ENCODE measurements at regions not wholly inside any gene's neighbourhood (a gene's known extent, or its start where the extent isn't known, plus 50 kb on each side); places are given as distances from the start of the nearest gene placed in this dataset.
A peak's percentile ranks its signal among the peaks of the same experiment; 100 is the strongest.

DNA sequence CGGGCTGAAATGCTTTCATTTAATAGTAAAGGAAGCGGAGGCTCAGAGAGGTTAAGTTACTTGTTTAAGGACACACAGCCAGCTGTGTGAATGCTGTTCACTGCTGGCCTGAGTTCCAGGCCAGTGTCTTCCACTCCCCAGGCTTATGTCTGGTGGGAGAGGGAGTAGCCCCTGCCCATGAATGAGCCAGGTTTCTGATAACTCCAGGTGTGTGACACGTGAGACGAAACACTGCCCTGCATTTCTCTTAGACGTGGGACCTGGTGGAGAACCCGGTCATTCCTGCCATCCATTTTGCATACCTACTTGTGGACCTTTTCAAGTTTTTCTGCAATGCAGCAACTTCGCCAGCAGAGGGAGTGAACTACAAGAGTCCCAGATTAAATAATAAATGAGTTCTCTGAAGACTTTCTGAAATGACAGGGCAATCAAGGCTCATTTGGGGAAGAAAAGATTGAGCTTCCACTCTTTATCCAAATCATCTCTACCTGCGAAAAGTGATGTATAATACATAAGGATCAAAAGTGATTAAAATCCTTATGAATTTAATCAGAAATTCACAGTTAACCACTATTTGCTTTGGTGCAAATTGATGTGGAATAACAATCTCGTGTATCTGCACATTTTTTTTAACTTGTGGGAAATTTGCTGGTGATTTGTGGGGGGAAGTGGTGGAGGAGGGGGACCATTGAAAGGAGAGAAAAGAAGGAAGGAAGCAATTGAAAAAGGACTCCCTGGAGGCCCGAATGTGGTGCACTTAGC, 79.4 kb upstream of the ASB18 start:
- H3K27ac ChIP-seq, result peak overlapping the region in 1 of 10 donors; percentile 76
- peaks cover 0 to 50% (median 10%) of the 10 kb centered on the region in 9 donors for H3K4me1 ChIP-seq
- no peaks in the 10 kb centered on the region for H3K36me3 ChIP-seq
- DNase-seq (peak in 1 of 2 donors; percentile 51), ATAC-seq (peak in 1 of 8 donors; percentile 21)
- no peak overlapping the region for H3K4me3 ChIP-seq
- intact Hi-C loops (cut with DNase I), result loop anchor here in 3 of 10 donors (2.0 to 10.0 kb wide), 4 partner anchors 231 to 729 kb away; no protein-coding TSS in a partner anchor
- WGBS, 2 donors, result 35 to 39% methylated on average over 10 of the region's 10 CpGs
- no peaks in the 10 kb centered on the region for H3K9me3 ChIP-seq
- TF ChIP-seq, protein P1, sequence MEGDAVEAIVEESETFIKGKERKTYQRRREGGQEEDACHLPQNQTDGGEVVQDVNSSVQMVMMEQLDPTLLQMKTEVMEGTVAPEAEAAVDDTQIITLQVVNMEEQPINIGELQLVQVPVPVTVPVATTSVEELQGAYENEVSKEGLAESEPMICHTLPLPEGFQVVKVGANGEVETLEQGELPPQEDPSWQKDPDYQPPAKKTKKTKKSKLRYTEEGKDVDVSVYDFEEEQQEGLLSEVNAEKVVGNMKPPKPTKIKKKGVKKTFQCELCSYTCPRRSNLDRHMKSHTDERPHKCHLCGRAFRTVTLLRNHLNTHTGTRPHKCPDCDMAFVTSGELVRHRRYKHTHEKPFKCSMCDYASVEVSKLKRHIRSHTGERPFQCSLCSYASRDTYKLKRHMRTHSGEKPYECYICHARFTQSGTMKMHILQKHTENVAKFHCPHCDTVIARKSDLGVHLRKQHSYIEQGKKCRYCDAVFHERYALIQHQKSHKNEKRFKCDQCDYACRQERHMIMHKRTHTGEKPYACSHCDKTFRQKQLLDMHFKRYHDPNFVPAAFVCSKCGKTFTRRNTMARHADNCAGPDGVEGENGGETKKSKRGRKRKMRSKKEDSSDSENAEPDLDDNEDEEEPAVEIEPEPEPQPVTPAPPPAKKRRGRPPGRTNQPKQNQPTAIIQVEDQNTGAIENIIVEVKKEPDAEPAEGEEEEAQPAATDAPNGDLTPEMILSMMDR (IDR thresholded peaks at IDR 0.05), result peak; percentile 73 to 91 (median 83)
- H3K27me3 ChIP-seq, result no peaks in the 10 kb centered on the region

DNA sequence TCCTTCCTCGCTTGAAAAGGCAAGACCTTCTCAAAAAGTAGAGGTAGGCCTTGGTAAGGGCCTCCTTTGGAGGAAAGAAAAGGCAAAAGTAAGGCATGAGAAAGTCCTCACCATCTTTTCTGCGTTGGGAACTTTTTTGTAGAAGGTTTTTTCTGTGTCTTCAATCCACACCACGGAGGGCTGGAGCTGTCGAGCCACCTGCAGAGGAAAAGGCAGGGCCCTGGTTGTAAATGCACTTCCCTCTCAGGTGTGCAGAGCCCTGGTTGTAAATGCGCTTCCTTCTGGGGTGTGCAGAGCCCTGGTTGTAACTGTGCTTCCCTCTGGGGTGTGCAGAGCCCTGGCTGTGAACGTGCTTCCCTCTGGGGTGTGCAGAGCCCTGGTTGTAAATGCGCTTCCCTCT, 80.2 kb upstream of the ASB18 start:
- H3K27ac ChIP-seq, result no peak overlapping the region
- peaks cover 0 to 41% (median 3%) of the 10 kb centered on the region in 9 donors for H3K4me1 ChIP-seq
- ATAC-seq (no peak), DNase-seq (no peak)
- 78 to 86% methylated on average over 7 of the region's 7 CpGs for WGBS, 2 donors
- H3K27me3 ChIP-seq, result no peaks in the 10 kb centered on the region
- H3K4me3 ChIP-seq, result no peak overlapping the region
- intact Hi-C loops (cut with DNase I), result loop anchor here in 3 of 10 donors (5.0 to 10.0 kb wide), 3 partner anchors 230 to 728 kb away; no protein-coding TSS in a partner anchor
- H3K9me3 ChIP-seq, result no peaks in the 10 kb centered on the region
- H3K36me3 ChIP-seq, result no peaks in the 10 kb centered on the region
- TF ChIP-seq, protein P1 (IDR thresholded peaks at IDR 0.05), result no peak

DNA sequence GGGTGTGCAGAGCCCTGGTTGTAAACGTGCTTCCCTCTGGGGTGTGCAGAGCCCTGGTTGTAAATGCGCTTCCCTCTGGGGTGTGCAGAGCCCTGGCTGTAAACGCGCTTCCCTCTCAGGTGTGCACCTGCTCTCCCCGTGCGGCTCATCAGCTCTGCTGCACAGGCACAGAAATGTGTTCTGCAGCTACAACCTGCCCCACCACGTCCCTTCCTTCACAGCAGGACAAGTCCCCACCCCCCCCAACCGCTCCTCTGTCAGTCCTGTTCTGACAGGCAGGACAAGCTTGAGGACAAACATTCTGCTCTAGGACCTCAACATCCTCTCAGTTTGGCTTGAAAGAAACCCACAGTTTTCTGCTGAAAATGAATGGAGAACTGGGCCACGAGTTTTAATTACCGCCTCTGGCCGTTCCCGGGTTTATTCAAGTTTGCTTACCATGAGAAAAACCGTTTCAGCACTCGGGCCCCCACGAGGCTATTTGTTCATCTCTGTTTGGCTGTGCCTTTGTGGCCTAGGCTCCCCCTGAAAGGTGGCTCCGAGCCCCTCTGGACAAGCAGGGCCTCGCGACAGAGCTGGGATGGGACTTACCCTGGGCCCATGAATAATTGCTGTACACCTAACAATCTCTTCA, 81.0 kb upstream of the ASB18 start:
- 85 to 87% methylated on average over 18 of the region's 18 CpGs for WGBS, 2 donors
- DNase-seq (no peak), ATAC-seq (no peak)
- peaks cover 0 to 34% (median 3%) of the 10 kb centered on the region in 9 donors for H3K4me1 ChIP-seq
- H3K36me3 ChIP-seq, result no peaks in the 10 kb centered on the region
- no peaks in the 10 kb centered on the region for H3K9me3 ChIP-seq
- no peaks in the 10 kb centered on the region for H3K27me3 ChIP-seq
- TF ChIP-seq, protein P1 (IDR thresholded peaks at IDR 0.05), result no peak
- no peak overlapping the region for H3K27ac ChIP-seq
- intact Hi-C loops (cut with DNase I), result loop anchor here in 2 of 10 donors (5.0 to 10.0 kb wide), 3 partner anchors 230 to 727 kb away; no protein-coding TSS in a partner anchor
- no peak overlapping the region for H3K4me3 ChIP-seq

DNA sequence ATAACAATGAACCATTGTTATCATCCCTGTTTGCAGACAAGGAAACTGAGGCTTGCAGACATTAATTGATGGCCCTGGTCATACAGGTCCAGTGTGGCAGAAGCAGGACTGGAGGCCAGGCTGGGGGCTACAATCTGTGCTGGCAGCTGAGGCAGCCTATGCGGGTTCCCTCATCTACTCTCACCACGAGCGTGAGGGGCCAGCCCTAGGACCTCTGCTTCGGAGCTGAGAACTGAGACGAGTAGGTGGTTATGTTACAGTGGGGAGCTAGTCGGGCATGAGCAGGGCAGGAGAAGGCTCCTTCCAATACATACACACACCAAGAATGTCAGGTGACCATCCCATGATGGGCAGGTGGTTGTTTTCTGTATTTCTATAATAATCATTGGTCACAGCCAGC, 82.2 kb upstream of the ASB18 start:
- H3K4me3 ChIP-seq, result no peak overlapping the region
- TF ChIP-seq, protein P1 (IDR thresholded peaks at IDR 0.05), result no peak
- no peaks in the 10 kb centered on the region for H3K36me3 ChIP-seq
- H3K4me1 ChIP-seq, result peaks cover 0 to 22% (median 3%) of the 10 kb centered on the region in 9 donors
- WGBS, 2 donors, result 98 to 100% methylated on average over 6 of the region's 6 CpGs
- H3K27me3 ChIP-seq, result no peaks in the 10 kb centered on the region
- ATAC-seq, result no peak
- intact Hi-C loops (cut with DNase I), result loop anchor here in 2 of 10 donors (5.0 to 10.0 kb wide), 3 partner anchors 228 to 726 kb away; no protein-coding TSS in a partner anchor
- DNase-seq, result no peak
- H3K27ac ChIP-seq, result no peak overlapping the region
- no peaks in the 10 kb centered on the region for H3K9me3 ChIP-seq
